Choroid plexus epithelial cell (primary cell): ENCODE measurements at regions not wholly inside any gene's neighbourhood (a gene's known extent, or its start where the extent isn't known, plus 50 kb on each side); places are given as distances from the start of the nearest gene placed in this dataset.
"Not testable (repeated sequence)": the region's sequence is repeated elsewhere in the genome, so short reads cannot be mapped to it uniquely, and the experiment has no call there.

Source experiments
- DNase-seq: peaks from one replicate; pipeline ENCODE4 v3.0.0-alpha.2; 2010; ENCODE audit warnings: low read depth
- H3K4me3 ChIP-seq: 2 replicates; pipeline ENCODE4 v1.5.1; 2011; ENCODE audit warnings: low read depth, mild to moderate bottlenecking, control low read depth, low read length, moderate library complexity
- CTCF ChIP-seq: conservative IDR thresholded peaks from 2 replicates; pipeline ENCODE4 v1.5.1; 2011; ENCODE audit warnings: low read depth, mild to moderate bottlenecking, control low read depth, inconsistent platforms, low read length, moderate library complexity

- H3K4me3 ChIP-seq, result no peak overlapping the region
- DNase-seq, result peak; percentile 65
- TF ChIP-seq CTCF, result no peak
Measured at GRCh38 chr1:221576268-221576667, 165.6 kb downstream of the DUSP10 start.

- DNase-seq, result no peak
- H3K4me3 ChIP-seq, result no peak overlapping the region
- no peak for TF ChIP-seq CTCF
Measured at GRCh38 chr1:221583465-221583864, 158.4 kb downstream of the DUSP10 start.

- not testable (repeated sequence) for DNase-seq, H3K4me3 ChIP-seq
Measured at GRCh38 chr1:221587013-221587412, 154.9 kb downstream of the DUSP10 start.

- not testable (repeated sequence) for DNase-seq, H3K4me3 ChIP-seq
Measured at GRCh38 chr1:221591250-221591649, 150.6 kb downstream of the DUSP10 start.

GRCh38 chr1:221594576-221594975 lies 147.3 kb downstream of the DUSP10 start:
- no peak for TF ChIP-seq CTCF
- DNase-seq, result no peak
- no peak overlapping the region for H3K4me3 ChIP-seq

GRCh38 chr1:221598122-221598521 lies 143.8 kb downstream of the DUSP10 start:
- no peak for TF ChIP-seq CTCF
- H3K4me3 ChIP-seq, result no peak overlapping the region

GRCh38 chr1:221601166-221601565 lies 140.7 kb downstream of the DUSP10 start:
- no peak overlapping the region for H3K4me3 ChIP-seq
- TF ChIP-seq CTCF, result no peak
- no peak for DNase-seq

More at GRCh38 chr1:221598122-221598521, 143.8 kb downstream of the DUSP10 start:
- DNase-seq, result no peak

GRCh38 chr1:221602830-221603229 lies 139.1 kb downstream of the DUSP10 start:
- H3K4me3 ChIP-seq, result no peak overlapping the region

GRCh38 chr1:221604390-221604789 lies 137.5 kb downstream of the DUSP10 start:
- not testable (repeated sequence) for DNase-seq, H3K4me3 ChIP-seq

More at GRCh38 chr1:221602830-221603229, 139.1 kb downstream of the DUSP10 start:
- DNase-seq, result peak; percentile 11
- TF ChIP-seq CTCF, result no peak
